Pancreas (tissue), 10 donors: ENCODE measurements at regions not wholly inside any gene's neighbourhood (a gene's known extent, or its start where the extent isn't known, plus 50 kb on each side); places are given as distances from the start of the nearest gene placed in this dataset.

Experiments used
- ATAC-seq, 4 donors: fragments of 200-7000 bp; cut with Tn5 transposase; one replicate each; pipeline versions ENCODE4 v1.8.0 to v1.9.1; 2020; ENCODE audit warnings: mild to moderate bottlenecking in 4 of 4, moderate library complexity in 4 of 4
- DNase-seq, 6 donors: peaks; one replicate each; pipeline ENCODE4 v3.0.0-alpha.2; 2020
- FAIRE-seq: peaks from 2 replicates; lab custom pipeline; 2012; peaks lifted over from hg19 to GRCh38; lab: Jason Lieb, UNC
- H3K27ac ChIP-seq, 4 donors: fragments of 200-600 bp; sonication (generic); 1 replicate in 3 of 4; 2 replicates in 1 of 4; pipeline versions ENCODE4 v1.5.0 to v1.8.0; 2020
- H3K27me3 ChIP-seq, 4 donors: fragments of 200-600 bp; one replicate each; pipeline ENCODE4 v1.8.0; 2021
- H3K36me3 ChIP-seq, 3 donors: fragments of 200-600 bp; sonication (generic) in 1 of 3; one replicate each; pipeline versions ENCODE4 v1.5.0 to v1.8.0; 2020 to 2021
- H3K4me1 ChIP-seq, 3 donors: fragments of 200-600 bp; one replicate each; pipeline ENCODE4 v1.8.0; 2021
- H3K4me3 ChIP-seq, 4 donors: fragments of 200-600 bp; sonication (generic) in 2 of 4; one replicate each; pipeline versions ENCODE4 v1.5.0 to v1.8.0; 2020 to 2021
- H3K9me3 ChIP-seq, 4 donors: fragments of 200-600 bp; one replicate each; pipeline ENCODE4 v1.8.0; 2021
- CTCF ChIP-seq, 4 donors: fragments of 200-600 bp; sonication (generic) in 3 of 4; IDR thresholded peaks; one replicate each; pipeline versions ENCODE4 v1.5.0 to v1.8.0; 2021; ENCODE audit warnings: antibody characterized with exemption in 4 of 4
- WGBS, 2 donors: extraction: QIAGEN DNeasy Blood & Tissue Kit; methylation state at CpG; one replicate each; pipeline ENCODE4 v1.1.7; 2013; 5-methylcytosine and 5-hydroxymethylcytosine counted together
- intact Hi-C, 3 donors: fragments of 100-400 bp; cut with DNase I; formaldehyde crosslinking; loops; one replicate each; pipeline versions ENCODE4 v1.11.1 to v1.14.2; 2022
- donor health status: healthy with polysubstance abuse.
- donor health status: DM: no; HTN: no; CAD: no; lungs with moderate emphysema.
- donor health status: DM: no; HTN: no; CAD: no.
- donor health status: control.
- donor health status: control.
- donor health status: Bipolar disorder and iron deficiency.
- donor health status: DM: yes; HTN: yes; CAD: no.
- donor health status: DM: no; HTN: no; CAD: no.
- donor health status: DM: no; HTN: no; CAD: no.
- donor health status: DM: yes; HTN: yes; CAD: no.

- H3K4me3 ChIP-seq = no peak overlapping the region
- H3K27me3 ChIP-seq = no peaks in the 10 kb centered on the region
- intact Hi-C loops = no loop called here
- no peak for FAIRE-seq
- 41 to 54% methylated on average over 6 of the region's 6 CpGs for WGBS, 2 donors
- DNase-seq = no peak
- no peaks in the 10 kb centered on the region for H3K36me3 ChIP-seq
- no peak for ATAC-seq
- no peak overlapping the region for H3K27ac ChIP-seq
- no peaks in the 10 kb centered on the region for H3K4me1 ChIP-seq
- H3K9me3 ChIP-seq = no peaks in the 10 kb centered on the region
- no peak for TF ChIP-seq CTCF (IDR thresholded peaks at IDR 0.05)
These were observed 62.7 kb upstream of the ARGLU1 start for GRCh38 chr13:106630650-106631049.

GRCh38 chr13:106630162-106630561 lies 62.2 kb upstream of the ARGLU1 start:
- ATAC-seq = no peak
- no peaks in the 10 kb centered on the region for H3K9me3 ChIP-seq
- TF ChIP-seq CTCF (IDR thresholded peaks at IDR 0.05) = no peak
- no peaks in the 10 kb centered on the region for H3K4me1 ChIP-seq
- H3K27me3 ChIP-seq = no peaks in the 10 kb centered on the region
- H3K27ac ChIP-seq = no peak overlapping the region
- DNase-seq = no peak
- no peak overlapping the region for H3K4me3 ChIP-seq
- 77 to 87% methylated on average over 5 of the region's 5 CpGs for WGBS, 2 donors
- H3K36me3 ChIP-seq = no peaks in the 10 kb centered on the region
- FAIRE-seq = no peak
- intact Hi-C loops = no loop called here

GRCh38 chr13:106628936-106629659 lies 61.2 kb upstream of the ARGLU1 start:
- H3K4me3 ChIP-seq = no peak overlapping the region
- H3K9me3 ChIP-seq = no peaks in the 10 kb centered on the region
- DNase-seq = no peak
- ATAC-seq = no peak
- 68 to 80% methylated on average over 2 of the region's 2 CpGs for WGBS, 2 donors
- no peaks in the 10 kb centered on the region for H3K27me3 ChIP-seq
- intact Hi-C loops = no loop called here
- H3K4me1 ChIP-seq = no peaks in the 10 kb centered on the region
- H3K27ac ChIP-seq = no peak overlapping the region
- no peak for TF ChIP-seq CTCF (IDR thresholded peaks at IDR 0.05)
- no peak for FAIRE-seq
- H3K36me3 ChIP-seq = no peaks in the 10 kb centered on the region

- ATAC-seq = no peak
- Histone ChIP-seq H3K36me3 (no peaks in the 10 kb centered on the region), H3K27ac (no peak overlapping the region), H3K4me3 (no peak overlapping the region), H3K9me3 (no peaks in the 10 kb centered on the region), H3K4me1 (no peaks in the 10 kb centered on the region), H3K27me3 (peaks cover 0 to 3% (median 0%) of the 10 kb centered on the region in 4 donors)
- no peak for FAIRE-seq
- intact Hi-C loops = no loop called here
- DNase-seq = no peak
- no peak for TF ChIP-seq CTCF (IDR thresholded peaks at IDR 0.05)
These were observed 58.5 kb upstream of the ARGLU1 start for GRCh38 chr13:106626473-106626872.

- H3K9me3 ChIP-seq = no peaks in the 10 kb centered on the region
- intact Hi-C loops = no loop called here
- peaks cover 0 to 3% (median 0%) of the 10 kb centered on the region in 4 donors for H3K27me3 ChIP-seq
- no peaks in the 10 kb centered on the region for H3K4me1 ChIP-seq
- no peak for FAIRE-seq
- WGBS, 2 donors = 67 to 69% methylated on average over 5 of the region's 5 CpGs
- no peak overlapping the region for H3K27ac ChIP-seq
- no peak for TF ChIP-seq CTCF (IDR thresholded peaks at IDR 0.05)
- no peak for DNase-seq
- H3K36me3 ChIP-seq = no peaks in the 10 kb centered on the region
- no peak overlapping the region for H3K4me3 ChIP-seq
- ATAC-seq = no peak
These were observed 57.6 kb upstream of the ARGLU1 start for GRCh38 chr13:106625578-106625977.
